Panc1 (cell line): ENCODE measurements at regions not wholly inside any gene's neighbourhood (a gene's known extent, or its start where the extent isn't known, plus 50 kb on each side); places are given as distances from the start of the nearest gene placed in this dataset.

ENCODE experiments used
- ATAC-seq: fragments of 200-7000 bp; cut with Tn5 transposase; 2 replicates; pipeline ENCODE4 v1.9.1; 2020; ENCODE audit warnings: mild to moderate bottlenecking, moderate library complexity
- BruUV-seq: library from RNA; stranded (reverse); fragments of 400-500 nt; replicated peaks from 2 replicates; lab custom pipeline; 2021; lab: Mats Ljungman, UMichigan
- CTCF ChIA-PET: fragments of 300-600 bp; sonication (Branson Sonifier 250); formaldehyde crosslinking; loops from one replicate; lab custom pipeline; 2022; ENCODE audit warnings: antibody characterized with exemption; lab: Charles Lee
- POLR2A ChIA-PET: fragments of 300-600 bp; sonication (Branson Sonifier 250); formaldehyde crosslinking; loops from one replicate; lab custom pipeline; 2022; ENCODE audit warnings: antibody characterized with exemption; lab: Charles Lee
- DNase-seq: peaks from one replicate; pipeline ENCODE4 v3.0.0-alpha.2; 2010; ENCODE audit warnings: low read depth, low spot score
- H3K27ac ChIP-seq: 2 replicates; pipeline ENCODE4 v1.5.1; 2011; ENCODE audit warnings: mild to moderate bottlenecking, low read length, inconsistent platforms
- H3K27me3 ChIP-seq: fragments of 200-500 bp; sonication (Bioruptor generic); 2 replicates; pipeline ENCODE4 v1.6.0; 2014; ENCODE audit warnings: low read length, inconsistent platforms; ENCODE audit not compliant: control insufficient read depth, insufficient read depth
- H3K36me3 ChIP-seq: fragments of 200-500 bp; sonication (Bioruptor generic); 2 replicates; pipeline ENCODE4 v1.5.1; 2014; ENCODE audit warnings: inconsistent platforms, mild to moderate bottlenecking, low read length, moderate library complexity; ENCODE audit not compliant: control insufficient read depth, insufficient read depth
- H3K4me1 ChIP-seq: 2 replicates; pipeline ENCODE4 v1.5.1; 2011; ENCODE audit warnings: inconsistent platforms, mild to moderate bottlenecking, low read length, moderate library complexity; ENCODE audit not compliant: control insufficient read depth, insufficient read depth
- H3K4me3 ChIP-seq, 2 experiments: 2 replicates each; pipeline ENCODE4 v1.5.1; 2011 to 2012; ENCODE audit warnings: low read depth in 2 of 2, low read length in 2 of 2, mild to moderate bottlenecking in 2 of 2, inconsistent platforms in 1 of 2, moderate library complexity in 1 of 2
- H3K9me3 ChIP-seq: fragments of 200-500 bp; sonication (Bioruptor generic); 2 replicates; pipeline ENCODE4 v1.5.1; 2014; ENCODE audit warnings: low read depth, mild to moderate bottlenecking, inconsistent platforms, low read length, moderate library complexity; ENCODE audit not compliant: control insufficient read depth, insufficient read depth
- POLR2AphosphoS5 ChIP-seq: IDR thresholded peaks from 2 replicates; pipeline ENCODE4 v1.6.1; 2012; ENCODE audit warnings: mild to moderate bottlenecking, low read depth, low read length, moderate library complexity
- SIN3A ChIP-seq: IDR thresholded peaks from 2 replicates; pipeline ENCODE4 v1.6.1; 2012; ENCODE audit warnings: low read depth, mild to moderate bottlenecking, low read length, moderate library complexity, borderline replicate concordance; ENCODE audit not compliant: insufficient read depth
- TCF7L2 ChIP-seq: IDR thresholded peaks from 2 replicates; pipeline ENCODE4 v1.6.1; 2011; ENCODE audit warnings: mild to moderate bottlenecking, low read depth, low read length, inconsistent platforms
- in situ Hi-C: cut with HindIII; loops from 2 replicates; pipeline ENCODE4 v1.10.0; 2016; ENCODE audit warnings: low sequenced_read_pairs, low pct_unique_long_range_greater_than_20kb
- intact Hi-C: fragments of 100-400 bp; cut with micrococcal nuclease; formaldehyde crosslinking; loops from one replicate; pipeline ENCODE4 v1.10.0; 2022; ENCODE audit not compliant: unreplicated experiment
- TF ChIP-seq, protein P1 (sequence below): fragments of 450-650 bp; IDR thresholded peaks from 2 replicates; pipeline ENCODE4 v1.5.1; 2017; ENCODE audit warnings: mild to moderate bottlenecking
- TF ChIP-seq, protein P2 (sequence below), 2 experiments: IDR thresholded peaks; 2 replicates each; pipeline ENCODE4 v1.6.1; 2011 to 2012; ENCODE audit warnings: low read depth in 2 of 2, control low read depth in 1 of 2, low read length in 1 of 2, mild to moderate bottlenecking in 1 of 2, moderate library complexity in 1 of 2; ENCODE audit not compliant: insufficient read depth in 1 of 2

DNA sequence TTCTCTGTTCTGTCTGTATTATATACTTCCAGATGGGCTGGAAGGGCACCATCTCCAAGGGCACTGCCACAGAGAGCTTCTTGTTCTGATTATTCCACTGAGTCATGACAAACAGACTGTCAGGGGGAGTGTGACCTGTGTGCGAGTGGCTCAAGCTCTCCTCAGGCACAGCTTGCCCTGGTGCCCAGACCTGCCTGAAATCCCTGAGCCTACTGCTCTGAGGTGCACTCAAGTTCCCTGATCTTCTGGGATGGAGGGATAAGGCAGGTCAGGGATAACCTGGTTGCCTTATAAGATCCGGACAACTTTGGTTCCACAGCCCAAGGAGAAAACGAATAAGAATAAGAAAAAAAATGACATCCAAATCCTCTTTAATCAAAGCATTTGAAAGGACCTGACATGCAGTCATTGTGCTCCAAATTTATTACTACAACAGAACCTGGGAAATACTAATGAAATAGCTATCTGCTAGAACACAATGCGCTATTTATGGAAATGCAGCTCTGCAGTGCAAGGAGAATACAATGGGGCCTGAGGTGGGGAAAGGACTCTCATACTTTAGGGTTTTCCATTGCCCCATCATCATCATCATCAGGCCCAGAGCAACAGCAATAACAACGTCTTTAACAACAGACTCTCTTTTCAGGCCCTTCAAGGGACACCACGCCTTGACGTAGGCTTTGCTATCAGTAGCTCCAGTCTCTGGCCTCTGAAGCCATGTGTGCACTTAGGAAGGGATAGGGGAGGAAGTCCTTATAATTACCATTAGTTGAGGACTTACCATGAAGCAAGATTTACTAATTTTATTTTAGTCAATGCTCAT, 217.1 kb upstream of the KIRREL3 start:
- ChIA-PET POLR2A (no interaction called here), CTCF (no interaction called here)
- no peak overlapping the region for H3K4me3 ChIP-seq
- H3K4me1 ChIP-seq, result no peaks in the 10 kb centered on the region
- H3K27ac ChIP-seq, result no peak overlapping the region
- no TSS peak for BruUV-seq
- DNase-seq, result no peak
- in situ Hi-C loops (no loop called here), intact Hi-C loops (no loop called here)
- TF ChIP-seq, protein P1, sequence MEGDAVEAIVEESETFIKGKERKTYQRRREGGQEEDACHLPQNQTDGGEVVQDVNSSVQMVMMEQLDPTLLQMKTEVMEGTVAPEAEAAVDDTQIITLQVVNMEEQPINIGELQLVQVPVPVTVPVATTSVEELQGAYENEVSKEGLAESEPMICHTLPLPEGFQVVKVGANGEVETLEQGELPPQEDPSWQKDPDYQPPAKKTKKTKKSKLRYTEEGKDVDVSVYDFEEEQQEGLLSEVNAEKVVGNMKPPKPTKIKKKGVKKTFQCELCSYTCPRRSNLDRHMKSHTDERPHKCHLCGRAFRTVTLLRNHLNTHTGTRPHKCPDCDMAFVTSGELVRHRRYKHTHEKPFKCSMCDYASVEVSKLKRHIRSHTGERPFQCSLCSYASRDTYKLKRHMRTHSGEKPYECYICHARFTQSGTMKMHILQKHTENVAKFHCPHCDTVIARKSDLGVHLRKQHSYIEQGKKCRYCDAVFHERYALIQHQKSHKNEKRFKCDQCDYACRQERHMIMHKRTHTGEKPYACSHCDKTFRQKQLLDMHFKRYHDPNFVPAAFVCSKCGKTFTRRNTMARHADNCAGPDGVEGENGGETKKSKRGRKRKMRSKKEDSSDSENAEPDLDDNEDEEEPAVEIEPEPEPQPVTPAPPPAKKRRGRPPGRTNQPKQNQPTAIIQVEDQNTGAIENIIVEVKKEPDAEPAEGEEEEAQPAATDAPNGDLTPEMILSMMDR, result no peak
- TF ChIP-seq SIN3A, result no peak
- no peak for TF ChIP-seq POLR2AphosphoS5
- no peak for TF ChIP-seq TCF7L2
- TF ChIP-seq, protein P2, sequence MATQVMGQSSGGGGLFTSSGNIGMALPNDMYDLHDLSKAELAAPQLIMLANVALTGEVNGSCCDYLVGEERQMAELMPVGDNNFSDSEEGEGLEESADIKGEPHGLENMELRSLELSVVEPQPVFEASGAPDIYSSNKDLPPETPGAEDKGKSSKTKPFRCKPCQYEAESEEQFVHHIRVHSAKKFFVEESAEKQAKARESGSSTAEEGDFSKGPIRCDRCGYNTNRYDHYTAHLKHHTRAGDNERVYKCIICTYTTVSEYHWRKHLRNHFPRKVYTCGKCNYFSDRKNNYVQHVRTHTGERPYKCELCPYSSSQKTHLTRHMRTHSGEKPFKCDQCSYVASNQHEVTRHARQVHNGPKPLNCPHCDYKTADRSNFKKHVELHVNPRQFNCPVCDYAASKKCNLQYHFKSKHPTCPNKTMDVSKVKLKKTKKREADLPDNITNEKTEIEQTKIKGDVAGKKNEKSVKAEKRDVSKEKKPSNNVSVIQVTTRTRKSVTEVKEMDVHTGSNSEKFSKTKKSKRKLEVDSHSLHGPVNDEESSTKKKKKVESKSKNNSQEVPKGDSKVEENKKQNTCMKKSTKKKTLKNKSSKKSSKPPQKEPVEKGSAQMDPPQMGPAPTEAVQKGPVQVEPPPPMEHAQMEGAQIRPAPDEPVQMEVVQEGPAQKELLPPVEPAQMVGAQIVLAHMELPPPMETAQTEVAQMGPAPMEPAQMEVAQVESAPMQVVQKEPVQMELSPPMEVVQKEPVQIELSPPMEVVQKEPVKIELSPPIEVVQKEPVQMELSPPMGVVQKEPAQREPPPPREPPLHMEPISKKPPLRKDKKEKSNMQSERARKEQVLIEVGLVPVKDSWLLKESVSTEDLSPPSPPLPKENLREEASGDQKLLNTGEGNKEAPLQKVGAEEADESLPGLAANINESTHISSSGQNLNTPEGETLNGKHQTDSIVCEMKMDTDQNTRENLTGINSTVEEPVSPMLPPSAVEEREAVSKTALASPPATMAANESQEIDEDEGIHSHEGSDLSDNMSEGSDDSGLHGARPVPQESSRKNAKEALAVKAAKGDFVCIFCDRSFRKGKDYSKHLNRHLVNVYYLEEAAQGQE (IDR thresholded peaks at IDR 0.05; ENCODE audit: insufficient read depth in 1 of 2, low read depth in 2 of 2, low read length in 1 of 2), result no peak
- ATAC-seq, result no peak
- H3K9me3 ChIP-seq, result no peaks in the 10 kb centered on the region
- H3K36me3 ChIP-seq, result no peaks in the 10 kb centered on the region
- peaks cover 4% of the 10 kb centered on the region for H3K27me3 ChIP-seq

- CTCF ChIA-PET, result no interaction called here
Measured at GRCh38 chr11:127205688-127206217, 205.2 kb upstream of the KIRREL3 start.

More at GRCh38 chr11:127205688-127206217, 205.2 kb upstream of the KIRREL3 start:
- no peak for ATAC-seq
- Histone ChIP-seq H3K36me3 (no peaks in the 10 kb centered on the region), H3K4me1 (no peaks in the 10 kb centered on the region), H3K27me3 (no peaks in the 10 kb centered on the region), H3K4me3 (no peak overlapping the region), H3K27ac (no peak overlapping the region), H3K9me3 (no peaks in the 10 kb centered on the region)
- intact Hi-C loops, result no loop called here
- no peak for DNase-seq
- in situ Hi-C loops, result no loop called here
- POLR2A ChIA-PET, result no interaction called here
- TF ChIP-seq, protein P1, result no peak
- TF ChIP-seq POLR2AphosphoS5, result no peak
- no peak for TF ChIP-seq SIN3A
- no peak for TF ChIP-seq TCF7L2
- TF ChIP-seq, protein P2 (IDR thresholded peaks at IDR 0.05; ENCODE audit: insufficient read depth in 1 of 2, low read depth in 2 of 2, low read length in 1 of 2), result no peak
- no TSS peak for BruUV-seq
